LNCaP clone FGC (cell line): ENCODE measurements at regions not wholly inside any gene's neighbourhood (a gene's known extent, or its start where the extent isn't known, plus 50 kb on each side); places are given as distances from the start of the nearest gene placed in this dataset.

Experiments
- DNase-seq: peaks from one replicate; pipeline ENCODE4 v3.0.0-alpha.2; 2011; ENCODE audit warnings: low read depth
- H3K4me3 ChIP-seq: 2 replicates; pipeline ENCODE4 v1.5.1; 2011; ENCODE audit warnings: mild to moderate bottlenecking, low read depth, low read length, control low read depth
- TF ChIP-seq, protein P1 (sequence below): IDR thresholded peaks from 2 replicates; pipeline ENCODE4 v1.5.1; 2012; ENCODE audit warnings: mild to moderate bottlenecking; ENCODE audit not compliant: control insufficient read depth, insufficient read depth; ENCODE audit errors: extremely low read depth

DNA sequence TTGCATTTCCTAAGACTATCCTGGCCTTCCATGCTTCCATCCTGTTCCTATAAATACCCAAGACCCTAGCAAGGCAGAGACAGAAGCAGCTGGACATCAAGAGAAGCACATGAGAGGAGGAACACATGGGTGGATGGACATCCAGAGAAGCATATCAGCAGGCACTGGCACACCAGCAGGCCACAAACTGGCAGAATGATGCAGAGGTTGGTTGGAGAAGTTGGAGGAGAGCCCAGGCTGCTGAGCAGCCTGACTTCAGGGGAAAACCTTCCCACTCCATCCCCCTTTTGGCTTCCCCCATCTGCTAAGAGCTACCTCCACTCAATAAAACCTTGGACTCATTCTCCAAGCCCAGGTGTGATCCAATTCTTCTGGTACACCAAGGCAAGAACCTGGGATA, 332.5 kb downstream of the FRK start:
- no peak overlapping the region for H3K4me3 ChIP-seq
- TF ChIP-seq, protein P1, sequence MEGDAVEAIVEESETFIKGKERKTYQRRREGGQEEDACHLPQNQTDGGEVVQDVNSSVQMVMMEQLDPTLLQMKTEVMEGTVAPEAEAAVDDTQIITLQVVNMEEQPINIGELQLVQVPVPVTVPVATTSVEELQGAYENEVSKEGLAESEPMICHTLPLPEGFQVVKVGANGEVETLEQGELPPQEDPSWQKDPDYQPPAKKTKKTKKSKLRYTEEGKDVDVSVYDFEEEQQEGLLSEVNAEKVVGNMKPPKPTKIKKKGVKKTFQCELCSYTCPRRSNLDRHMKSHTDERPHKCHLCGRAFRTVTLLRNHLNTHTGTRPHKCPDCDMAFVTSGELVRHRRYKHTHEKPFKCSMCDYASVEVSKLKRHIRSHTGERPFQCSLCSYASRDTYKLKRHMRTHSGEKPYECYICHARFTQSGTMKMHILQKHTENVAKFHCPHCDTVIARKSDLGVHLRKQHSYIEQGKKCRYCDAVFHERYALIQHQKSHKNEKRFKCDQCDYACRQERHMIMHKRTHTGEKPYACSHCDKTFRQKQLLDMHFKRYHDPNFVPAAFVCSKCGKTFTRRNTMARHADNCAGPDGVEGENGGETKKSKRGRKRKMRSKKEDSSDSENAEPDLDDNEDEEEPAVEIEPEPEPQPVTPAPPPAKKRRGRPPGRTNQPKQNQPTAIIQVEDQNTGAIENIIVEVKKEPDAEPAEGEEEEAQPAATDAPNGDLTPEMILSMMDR = no peak
- no peak for DNase-seq

DNA sequence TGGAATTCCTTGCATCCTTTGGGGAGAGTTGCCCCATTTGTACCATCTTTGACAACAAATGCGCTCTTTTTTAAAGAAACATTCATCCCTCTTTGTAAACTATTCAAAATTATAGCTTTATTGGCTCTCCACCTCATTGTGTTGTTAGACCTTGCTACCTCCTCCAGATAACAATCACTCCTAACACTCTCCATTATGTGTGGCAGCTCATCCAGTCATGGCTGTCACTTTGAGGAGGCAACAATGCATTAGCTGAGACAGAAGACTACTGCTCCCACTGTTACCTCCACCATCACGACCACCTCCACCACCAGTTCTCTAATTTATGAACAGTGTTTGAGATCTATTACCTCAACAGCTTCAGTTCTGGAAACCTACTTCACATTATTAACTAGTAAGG, 339.1 kb downstream of the FRK start:
- H3K4me3 ChIP-seq = no peak overlapping the region
- no peak for DNase-seq
- TF ChIP-seq, protein P1 = no peak

DNA sequence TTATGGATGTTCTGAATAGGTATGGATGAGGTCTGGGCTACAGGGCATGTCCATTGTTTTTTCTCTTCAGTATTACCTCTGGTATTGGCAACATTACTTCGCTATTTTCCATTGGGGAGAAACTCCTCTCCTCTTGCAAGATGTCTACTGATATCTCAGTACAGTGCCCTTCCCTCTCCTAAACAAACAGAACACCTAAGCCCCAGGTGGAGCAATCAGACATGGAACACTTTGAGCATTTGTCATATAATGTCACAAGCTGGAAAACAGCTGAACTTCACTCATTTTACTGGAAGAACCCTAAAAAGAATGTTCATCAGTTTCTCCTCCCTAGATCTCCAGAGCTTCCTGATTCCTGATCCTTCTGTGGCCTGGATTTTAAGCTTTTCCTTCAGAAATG, 339.8 kb downstream of the FRK start:
- TF ChIP-seq, protein P1 = no peak
- DNase-seq = no peak
- no peak overlapping the region for H3K4me3 ChIP-seq

DNA sequence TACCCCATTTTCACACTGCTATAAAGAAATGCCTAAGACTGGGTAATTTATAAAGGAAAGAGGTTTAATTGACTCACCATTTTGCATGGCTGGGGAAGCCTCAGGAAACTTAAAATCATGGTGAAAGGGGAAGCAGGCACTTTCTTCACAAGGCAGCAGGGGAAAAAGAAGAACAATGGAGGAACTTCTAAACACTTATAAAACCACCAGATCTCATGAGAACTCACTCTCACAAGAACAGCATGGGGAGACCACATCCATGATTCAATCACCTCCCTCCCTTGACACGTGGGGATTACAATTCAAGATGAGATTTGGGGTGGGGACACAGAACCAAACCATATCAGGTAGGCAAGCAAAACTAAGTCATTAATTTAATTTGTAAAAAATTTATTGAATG, 343.2 kb downstream of the FRK start:
- no peak overlapping the region for H3K4me3 ChIP-seq
- TF ChIP-seq, protein P1 = no peak
- no peak for DNase-seq

GRCh38 chr6:115717062-115717461, 343.6 kb downstream of the FRK start:
- no peak for DNase-seq
- TF ChIP-seq, protein P1 = no peak

GRCh38 chr6:115712291-115712961, 348.3 kb downstream of the FRK start:
- TF ChIP-seq, protein P1 = no peak
- no peak for DNase-seq
- no peak overlapping the region for H3K4me3 ChIP-seq

More at GRCh38 chr6:115717062-115717461, 343.6 kb downstream of the FRK start:
- no peak overlapping the region for H3K4me3 ChIP-seq

DNA sequence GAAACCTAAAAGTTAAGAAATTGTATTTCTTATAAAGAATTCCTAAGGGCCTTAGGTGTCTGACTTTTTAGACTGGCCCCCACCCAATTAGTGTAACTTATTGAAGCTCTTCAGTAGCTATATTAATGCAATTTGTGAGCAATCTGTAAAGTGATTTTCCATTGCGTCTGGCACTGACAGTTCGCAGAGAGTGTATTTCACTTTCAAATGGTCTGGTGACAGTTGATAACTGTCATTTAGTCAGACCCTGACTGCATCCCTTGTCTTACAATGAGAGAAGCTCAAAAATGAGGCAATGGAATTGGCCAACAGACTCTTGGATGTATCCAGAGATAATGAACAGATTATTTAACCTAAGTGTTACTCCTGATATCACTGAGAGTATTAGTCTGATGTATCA, 351.8 kb downstream of the FRK start:
- no peak overlapping the region for H3K4me3 ChIP-seq
- TF ChIP-seq, protein P1 = no peak
- no peak for DNase-seq
